ENCODE measurements at regions not wholly inside any gene's neighbourhood (a gene's known extent, or its start where the extent isn't known, plus 50 kb on each side); places are given as distances from the start of the nearest gene placed in this dataset.

DNA sequence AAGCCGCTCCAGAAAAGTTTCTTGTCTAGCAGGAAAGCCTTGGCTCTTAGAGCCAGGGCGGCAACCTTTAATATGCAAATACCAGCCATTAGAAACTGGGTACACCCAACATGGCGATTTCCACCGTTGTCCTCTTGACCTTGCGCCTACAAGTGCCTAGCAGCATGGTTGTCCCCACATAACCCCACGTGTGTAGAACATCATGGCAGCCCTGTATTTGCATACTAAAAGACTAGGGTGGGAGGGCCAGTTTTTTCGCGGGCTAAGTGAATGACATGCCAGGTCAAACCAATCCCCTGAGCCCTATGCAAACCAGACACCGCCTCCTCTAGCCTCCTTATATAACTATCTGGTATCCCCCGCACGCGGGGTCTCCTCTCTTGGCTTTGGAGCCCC lies 58.4 kb upstream of the FZD8 start:
- BruUV-seq (replicated peaks) = no TSS peak
- Histone ChIP-seq H2BK20ac (ENCODE audit: low read depth, low read length) (no peak overlapping the region), H3K36me3 (ENCODE audit: control insufficient read depth, insufficient read depth, low read length) (no peaks in the 10 kb centered on the region), H2BK5ac (ENCODE audit: low read depth, low read length, poor library complexity, severe bottlenecking) (no peak overlapping the region), H3K56ac (ENCODE audit: extremely low read depth, insufficient read depth, low read length) (no peak overlapping the region), H3K4ac (ENCODE audit: low read depth, low read length) (no peak overlapping the region), H4K91ac (ENCODE audit: insufficient read depth, low read depth, low read length) (no peak overlapping the region), H3K4me1 (ENCODE audit: control insufficient read depth, insufficient read depth, low read length) (no peaks in the 10 kb centered on the region), H4K20me1 (ENCODE audit: insufficient read depth, low read length) (no peaks in the 10 kb centered on the region), H2BK120ac (ENCODE audit: low read depth, low read length) (no peak overlapping the region), H2AFZ (replicated peaks; ENCODE audit: low read length, poor library complexity) (no peak overlapping the region), H2AK9ac (replicated peaks; ENCODE audit: low read depth, low read length, poor library complexity) (no peak overlapping the region), H3K9me3 (ENCODE audit: control insufficient read depth, insufficient read depth, low read length) (no peaks in the 10 kb centered on the region), H3K79me1 (ENCODE audit: low read depth in 1 of 2, low read length in 2 of 2) (no peaks in the 10 kb centered on the region), H3K4me2 (ENCODE audit: low read depth, low read length) (no peak overlapping the region), H3K18ac (ENCODE audit: low read depth, low read length) (no peak overlapping the region), H4K5ac (ENCODE audit: low read depth, low read length) (no peak overlapping the region), H3K27me3 (ENCODE audit: control insufficient read depth, insufficient read depth, low read length) (peaks cover 15% of the 10 kb centered on the region), H4K8ac (ENCODE audit: low read depth in 2 of 2, low read length in 2 of 2) (no peak overlapping the region), H3K4me3 (ENCODE audit: insufficient read depth, low read depth, low read length) (no peak overlapping the region), H2AK5ac (ENCODE audit: low read depth, low read length) (no peak overlapping the region), H3K14ac (replicated peaks; ENCODE audit: low read depth, low read length) (no peak overlapping the region), H3K9ac (ENCODE audit: low read depth, low read length) (no peak overlapping the region), H3K27ac (ENCODE audit: insufficient read depth, low read length) (no peak overlapping the region), H2BK15ac (ENCODE audit: low read depth, low read length) (no peak overlapping the region), H3K23ac (ENCODE audit: low read depth, low read length) (no peak overlapping the region), H3K9me1 (ENCODE audit: insufficient read depth, low read length) (peaks cover 4% of the 10 kb centered on the region; the same call in 1 of the 2 replicates)
- dilution Hi-C loops (cut with HindIII; ENCODE audit: low sequenced_read_pairs, unreplicated experiment) (no loop called here), intact Hi-C loops (cut with micrococcal nuclease) (no loop called here), in situ Hi-C loops (cut with MboI; ENCODE audit: low sequenced_read_pairs) (no loop called here)
- DNase-seq (no peak), ATAC-seq (ENCODE audit: low read depth) (no peak)
- 40% methylated on average over 2 of the region's 12 CpGs; no CpG with 5 or more reads in 1 of the 2 experiments for WGBS, 2 experiments (ENCODE audit: extremely low coverage in 2 of 2, insufficient read length in 1 of 2)
- POLR2A ChIA-PET (ENCODE audit: unreplicated experiment) = no interaction called here
- TF ChIP-seq MXI1 (IDR thresholded peaks at IDR 0.05; ENCODE audit: borderline replicate concordance, low read depth, low read length) = no peak
- TF ChIP-seq, protein P1, sequence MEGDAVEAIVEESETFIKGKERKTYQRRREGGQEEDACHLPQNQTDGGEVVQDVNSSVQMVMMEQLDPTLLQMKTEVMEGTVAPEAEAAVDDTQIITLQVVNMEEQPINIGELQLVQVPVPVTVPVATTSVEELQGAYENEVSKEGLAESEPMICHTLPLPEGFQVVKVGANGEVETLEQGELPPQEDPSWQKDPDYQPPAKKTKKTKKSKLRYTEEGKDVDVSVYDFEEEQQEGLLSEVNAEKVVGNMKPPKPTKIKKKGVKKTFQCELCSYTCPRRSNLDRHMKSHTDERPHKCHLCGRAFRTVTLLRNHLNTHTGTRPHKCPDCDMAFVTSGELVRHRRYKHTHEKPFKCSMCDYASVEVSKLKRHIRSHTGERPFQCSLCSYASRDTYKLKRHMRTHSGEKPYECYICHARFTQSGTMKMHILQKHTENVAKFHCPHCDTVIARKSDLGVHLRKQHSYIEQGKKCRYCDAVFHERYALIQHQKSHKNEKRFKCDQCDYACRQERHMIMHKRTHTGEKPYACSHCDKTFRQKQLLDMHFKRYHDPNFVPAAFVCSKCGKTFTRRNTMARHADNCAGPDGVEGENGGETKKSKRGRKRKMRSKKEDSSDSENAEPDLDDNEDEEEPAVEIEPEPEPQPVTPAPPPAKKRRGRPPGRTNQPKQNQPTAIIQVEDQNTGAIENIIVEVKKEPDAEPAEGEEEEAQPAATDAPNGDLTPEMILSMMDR (conservative IDR thresholded peaks at IDR 0.05; ENCODE audit: low read depth, low read length) = no peak
- TF ChIP-seq CHD1 (IDR thresholded peaks at IDR 0.05; ENCODE audit: low read depth, low read length) = no peak
- TF ChIP-seq, protein P2, sequence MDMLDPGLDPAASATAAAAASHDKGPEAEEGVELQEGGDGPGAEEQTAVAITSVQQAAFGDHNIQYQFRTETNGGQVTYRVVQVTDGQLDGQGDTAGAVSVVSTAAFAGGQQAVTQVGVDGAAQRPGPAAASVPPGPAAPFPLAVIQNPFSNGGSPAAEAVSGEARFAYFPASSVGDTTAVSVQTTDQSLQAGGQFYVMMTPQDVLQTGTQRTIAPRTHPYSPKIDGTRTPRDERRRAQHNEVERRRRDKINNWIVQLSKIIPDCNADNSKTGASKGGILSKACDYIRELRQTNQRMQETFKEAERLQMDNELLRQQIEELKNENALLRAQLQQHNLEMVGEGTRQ (IDR thresholded peaks at IDR 0.05; ENCODE audit: low read depth, low read length) = no peak
- TF ChIP-seq MAFK (IDR thresholded peaks at IDR 0.05; ENCODE audit: low read depth, low read length) = no peak
- no peak for TF ChIP-seq MAZ (IDR thresholded peaks at IDR 0.05; ENCODE audit: borderline replicate concordance, low read depth, low read length)
- TF ChIP-seq NFE2L2 (IDR thresholded peaks at IDR 0.05; ENCODE audit: low read depth, low read length) = no peak
- TF ChIP-seq BHLHE40 (IDR thresholded peaks at IDR 0.05; ENCODE audit: low read depth, low read length) = no peak
- no peak for TF ChIP-seq FOS (IDR thresholded peaks at IDR 0.05; ENCODE audit: low read depth, low read length)
- TF ChIP-seq, protein P3, sequence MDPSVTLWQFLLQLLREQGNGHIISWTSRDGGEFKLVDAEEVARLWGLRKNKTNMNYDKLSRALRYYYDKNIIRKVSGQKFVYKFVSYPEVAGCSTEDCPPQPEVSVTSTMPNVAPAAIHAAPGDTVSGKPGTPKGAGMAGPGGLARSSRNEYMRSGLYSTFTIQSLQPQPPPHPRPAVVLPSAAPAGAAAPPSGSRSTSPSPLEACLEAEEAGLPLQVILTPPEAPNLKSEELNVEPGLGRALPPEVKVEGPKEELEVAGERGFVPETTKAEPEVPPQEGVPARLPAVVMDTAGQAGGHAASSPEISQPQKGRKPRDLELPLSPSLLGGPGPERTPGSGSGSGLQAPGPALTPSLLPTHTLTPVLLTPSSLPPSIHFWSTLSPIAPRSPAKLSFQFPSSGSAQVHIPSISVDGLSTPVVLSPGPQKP (IDR thresholded peaks at IDR 0.05; ENCODE audit: borderline replicate concordance, low read depth, low read length) = no peak
- no peak for TF ChIP-seq POLR2A (IDR thresholded peaks at IDR 0.05; ENCODE audit: low read depth, low read length)
- TF ChIP-seq CEBPB (IDR thresholded peaks at IDR 0.05; ENCODE audit: low read depth, low read length) = no peak
- no peak for TF ChIP-seq RAD21 (IDR thresholded peaks at IDR 0.05; ENCODE audit: low read length)
- CTCF ChIA-PET = no interaction called here

Measured in IMR-90 (cell line).